Rectal smooth muscle tissue (tissue), 1 donor: ENCODE measurements at regions not wholly inside any gene's neighbourhood (a gene's known extent, or its start where the extent isn't known, plus 50 kb on each side); places are given as distances from the start of the nearest gene placed in this dataset.

Source experiments
- H3K27ac ChIP-seq: one replicate; pipeline ENCODE4 v1.7.0; 2013; ENCODE audit warnings: low read depth, low read length, inconsistent platforms
- H3K27me3 ChIP-seq: one replicate; pipeline ENCODE4 v1.7.0; 2013; ENCODE audit warnings: low read length; ENCODE audit not compliant: control insufficient read depth, insufficient read depth
- H3K36me3 ChIP-seq: one replicate; pipeline ENCODE4 v1.7.0; 2013; ENCODE audit warnings: low read length; ENCODE audit not compliant: control insufficient read depth, insufficient read depth
- H3K4me1 ChIP-seq: one replicate; pipeline ENCODE4 v1.7.0; 2013; ENCODE audit warnings: low read length; ENCODE audit not compliant: control insufficient read depth, insufficient read depth
- H3K4me3 ChIP-seq: one replicate; pipeline ENCODE4 v1.7.0; 2013; ENCODE audit warnings: low read length
- H3K9ac ChIP-seq: one replicate; pipeline ENCODE4 v1.7.0; 2013; ENCODE audit warnings: low read length

- no peaks in the 10 kb centered on the region for H3K36me3 ChIP-seq
- no peaks in the 10 kb centered on the region for H3K4me1 ChIP-seq
- H3K27me3 ChIP-seq = no peaks in the 10 kb centered on the region
- H3K27ac ChIP-seq = no peak overlapping the region
- no peak overlapping the region for H3K9ac ChIP-seq
- no peak overlapping the region for H3K4me3 ChIP-seq
Measured at GRCh38 chr1:112285746-112286145, 110.3 kb upstream of the CTTNBP2NL start.

GRCh38 chr1:112296908-112297307 is 99.1 kb upstream of the CTTNBP2NL start:
- H3K4me3 ChIP-seq = no peak overlapping the region
- no peak overlapping the region for H3K27ac ChIP-seq
- H3K4me1 ChIP-seq = no peaks in the 10 kb centered on the region
- no peak overlapping the region for H3K9ac ChIP-seq
- no peaks in the 10 kb centered on the region for H3K27me3 ChIP-seq
- no peaks in the 10 kb centered on the region for H3K36me3 ChIP-seq

DNA sequence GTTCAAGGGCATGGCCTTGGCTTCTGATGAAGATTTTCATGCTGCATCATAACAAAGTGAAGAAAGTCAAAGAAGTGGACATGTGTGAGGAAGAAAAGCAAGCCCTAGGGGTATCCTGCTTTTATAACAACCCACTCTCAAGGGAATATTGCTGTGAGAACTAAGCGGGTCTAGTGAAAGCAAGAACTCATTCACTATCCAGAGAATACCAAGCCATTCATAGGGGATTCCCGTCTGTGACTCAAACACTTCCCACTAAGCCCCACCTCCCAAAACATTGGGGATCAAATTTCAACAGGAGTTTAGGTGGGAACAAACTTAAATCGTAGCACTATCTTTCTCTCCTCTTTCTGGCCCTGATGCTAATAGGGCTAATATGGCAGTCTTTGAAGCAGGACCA is 98.5 kb upstream of the CTTNBP2NL start:
- no peak overlapping the region for H3K4me3 ChIP-seq
- H3K36me3 ChIP-seq = no peaks in the 10 kb centered on the region
- no peak overlapping the region for H3K9ac ChIP-seq
- no peaks in the 10 kb centered on the region for H3K4me1 ChIP-seq
- H3K27me3 ChIP-seq = no peaks in the 10 kb centered on the region
- H3K27ac ChIP-seq = no peak overlapping the region

- Histone ChIP-seq H3K27ac (no peak overlapping the region), H3K27me3 (no peaks in the 10 kb centered on the region), H3K36me3 (no peaks in the 10 kb centered on the region), H3K9ac (no peak overlapping the region), H3K4me1 (no peaks in the 10 kb centered on the region), H3K4me3 (no peak overlapping the region)
Measured at GRCh38 chr1:112298558-112298957, 97.5 kb upstream of the CTTNBP2NL start.

DNA sequence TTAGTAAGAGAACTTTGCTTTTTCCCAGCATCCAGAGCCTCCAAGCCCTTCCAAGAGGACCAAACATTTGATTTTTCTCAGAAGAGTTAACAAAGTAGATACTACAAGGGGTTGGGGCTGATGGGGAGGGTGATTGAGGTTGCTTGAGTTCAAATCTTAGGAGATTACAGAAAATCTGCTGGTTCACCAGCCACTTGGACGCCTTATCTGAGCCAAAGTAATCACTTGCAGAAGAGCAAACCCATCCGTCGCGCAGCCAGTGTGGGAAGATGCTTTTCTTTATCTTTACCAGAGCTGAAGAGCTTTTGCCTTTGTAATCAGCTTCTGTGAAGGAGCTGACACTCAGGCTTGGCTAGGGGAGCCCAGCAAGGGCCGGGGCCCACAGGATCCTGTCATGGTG is 91.9 kb upstream of the CTTNBP2NL start:
- no peaks in the 10 kb centered on the region for H3K36me3 ChIP-seq
- H3K27me3 ChIP-seq = no peaks in the 10 kb centered on the region
- H3K27ac ChIP-seq = no peak overlapping the region
- no peak overlapping the region for H3K9ac ChIP-seq
- no peak overlapping the region for H3K4me3 ChIP-seq
- H3K4me1 ChIP-seq = no peaks in the 10 kb centered on the region

DNA sequence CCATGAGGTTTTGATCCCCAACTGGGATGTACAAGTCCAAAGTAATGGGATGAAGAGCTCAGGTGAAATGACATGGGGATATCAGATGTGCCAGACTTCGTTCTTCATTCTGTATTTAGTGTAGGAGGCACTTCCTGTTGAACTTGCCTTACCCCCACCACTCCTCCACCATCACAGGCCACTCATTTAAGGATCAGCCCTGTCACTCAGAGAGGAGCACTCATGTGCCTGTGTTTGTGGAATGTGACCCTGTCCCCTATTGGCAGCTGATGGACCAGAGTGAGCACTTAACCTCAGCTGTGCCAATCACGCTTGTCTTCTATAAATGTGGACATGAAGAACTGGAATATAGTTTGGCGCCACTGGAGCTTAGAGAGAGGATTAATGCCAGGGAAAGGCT is 91.4 kb upstream of the CTTNBP2NL start:
- no peaks in the 10 kb centered on the region for H3K4me1 ChIP-seq
- no peaks in the 10 kb centered on the region for H3K27me3 ChIP-seq
- H3K36me3 ChIP-seq = no peaks in the 10 kb centered on the region
- no peak overlapping the region for H3K27ac ChIP-seq
- H3K9ac ChIP-seq = no peak overlapping the region
- H3K4me3 ChIP-seq = no peak overlapping the region

DNA sequence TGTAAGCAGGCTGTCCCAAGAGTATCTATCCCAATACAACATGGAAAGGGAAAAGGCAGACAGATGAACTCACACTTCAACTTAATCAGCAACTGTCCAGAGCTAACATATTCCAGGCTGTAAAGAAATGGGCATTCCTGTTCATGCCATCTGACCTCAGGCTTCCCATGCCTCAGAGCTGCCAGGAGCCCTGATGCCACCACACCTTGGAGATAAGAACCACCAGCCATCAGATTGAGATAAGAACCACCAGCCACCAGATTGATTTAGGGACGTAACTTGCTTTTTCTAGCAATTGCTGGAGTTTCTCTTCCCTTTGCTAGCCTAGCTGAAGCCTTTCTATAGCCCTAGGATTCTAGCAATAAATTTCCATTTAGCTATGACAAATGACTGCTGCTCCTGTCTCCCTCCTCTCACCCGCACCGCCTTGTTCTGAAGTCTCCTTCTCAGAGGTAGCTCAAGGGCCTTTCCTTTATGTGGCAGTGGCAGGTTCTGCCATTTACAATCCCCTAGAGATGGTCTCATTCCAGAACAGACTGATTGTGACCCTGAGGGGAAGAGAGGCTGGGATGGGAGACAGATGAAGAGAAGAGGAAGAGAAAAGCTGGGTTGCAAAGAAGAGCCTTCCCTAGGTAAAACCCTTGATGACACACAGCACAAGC is 88.0 kb upstream of the CTTNBP2NL start:
- Histone ChIP-seq H3K27me3 (no peaks in the 10 kb centered on the region), H3K36me3 (no peaks in the 10 kb centered on the region)

GRCh38 chr1:112308716-112309115 is 87.3 kb upstream of the CTTNBP2NL start:
- H3K36me3 ChIP-seq = no peaks in the 10 kb centered on the region
- H3K27me3 ChIP-seq = no peaks in the 10 kb centered on the region
- no peak overlapping the region for H3K4me3 ChIP-seq
- no peaks in the 10 kb centered on the region for H3K4me1 ChIP-seq
- H3K9ac ChIP-seq = no peak overlapping the region
- H3K27ac ChIP-seq = no peak overlapping the region

More for the DNA sequence above, 88.0 kb upstream of the CTTNBP2NL start:
- Histone ChIP-seq H3K4me1 (no peaks in the 10 kb centered on the region), H3K9ac (no peak overlapping the region), H3K4me3 (no peak overlapping the region), H3K27ac (no peak overlapping the region)

- Histone ChIP-seq H3K4me1 (no peaks in the 10 kb centered on the region), H3K27me3 (no peaks in the 10 kb centered on the region), H3K9ac (no peak overlapping the region), H3K4me3 (no peak overlapping the region), H3K36me3 (no peaks in the 10 kb centered on the region), H3K27ac (no peak overlapping the region)
Measured at GRCh38 chr1:112309499-112309898, 86.5 kb upstream of the CTTNBP2NL start.

GRCh38 chr1:112312315-112312714 is 83.7 kb upstream of the CTTNBP2NL start:
- Histone ChIP-seq H3K36me3 (no peaks in the 10 kb centered on the region), H3K27ac (no peak overlapping the region), H3K4me1 (no peaks in the 10 kb centered on the region), H3K27me3 (no peaks in the 10 kb centered on the region), H3K4me3 (no peak overlapping the region), H3K9ac (no peak overlapping the region)

GRCh38 chr1:112312879-112313278 is 83.1 kb upstream of the CTTNBP2NL start:
- no peaks in the 10 kb centered on the region for H3K36me3 ChIP-seq
- H3K27me3 ChIP-seq = no peaks in the 10 kb centered on the region
- peaks cover 2% of the 10 kb centered on the region for H3K4me1 ChIP-seq
- no peak overlapping the region for H3K27ac ChIP-seq
- no peak overlapping the region for H3K4me3 ChIP-seq
- H3K9ac ChIP-seq = no peak overlapping the region

GRCh38 chr1:112316254-112316913 is 79.6 kb upstream of the CTTNBP2NL start:
- Histone ChIP-seq H3K27ac (no peak overlapping the region), H3K4me1 (peaks cover 7% of the 10 kb centered on the region), H3K4me3 (no peak overlapping the region), H3K36me3 (no peaks in the 10 kb centered on the region), H3K9ac (no peak overlapping the region), H3K27me3 (no peaks in the 10 kb centered on the region)

DNA sequence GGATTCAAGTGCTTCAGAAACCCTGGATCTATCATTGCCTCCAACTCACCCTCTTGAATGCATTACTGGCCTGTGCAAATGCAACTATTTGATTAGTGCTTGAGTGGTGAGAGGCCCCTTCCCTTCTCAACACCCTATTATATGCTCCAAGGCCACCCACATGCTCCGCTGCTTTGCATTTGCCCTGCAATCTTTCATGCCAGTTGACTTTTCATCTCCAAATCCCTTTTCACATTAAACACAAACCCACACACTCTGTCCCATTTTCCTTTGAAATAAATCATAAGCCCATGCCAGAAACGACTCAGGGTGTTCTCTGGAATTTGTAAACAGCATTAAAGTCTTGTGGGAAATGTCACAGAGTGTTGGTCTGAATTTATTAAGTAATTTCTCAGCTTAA is 78.9 kb upstream of the CTTNBP2NL start:
- Histone ChIP-seq H3K4me1 (peaks cover 7% of the 10 kb centered on the region), H3K36me3 (no peaks in the 10 kb centered on the region), H3K27me3 (no peaks in the 10 kb centered on the region), H3K9ac (no peak overlapping the region), H3K27ac (no peak overlapping the region), H3K4me3 (no peak overlapping the region)
